GM12878 (cell line): ENCODE measurements at regions not wholly inside any gene's neighbourhood (a gene's known extent, or its start where the extent isn't known, plus 50 kb on each side); places are given as distances from the start of the nearest gene placed in this dataset.

ENCODE experiments used
- CBX3 ChIP-seq: fragments of 200-600 bp; sonication (generic); IDR thresholded peaks from 2 replicates; pipeline ENCODE4 v1.6.1; 2016; ENCODE audit warnings: low read depth, borderline replicate concordance
- CTCF ChIP-seq, 3 experiments: IDR thresholded peaks in 2 of 3; conservative IDR thresholded peaks in 1 of 3; 2 replicates each; pipeline ENCODE4 v1.5.1; 2011; ENCODE audit warnings: low read depth in 3 of 3, low read length in 3 of 3, mild to moderate bottlenecking in 3 of 3, control low read depth in 2 of 3, moderate library complexity in 2 of 3, inconsistent platforms in 1 of 3, mixed read lengths in 1 of 3; ENCODE audit not compliant: control insufficient read depth in 2 of 3, insufficient read depth in 1 of 3; ENCODE audit errors: extremely low read depth in 1 of 3
- CUX1 ChIP-seq: IDR thresholded peaks from 2 replicates; pipeline ENCODE4 v1.6.1; 2012; ENCODE audit warnings: improper control_type of control experiment, low read depth, low read length; ENCODE audit not compliant: insufficient replicate concordance
- ELK1 ChIP-seq: IDR thresholded peaks from 2 replicates; pipeline ENCODE4 v1.6.1; 2012; ENCODE audit warnings: low read depth, low read length, improper control_type of control experiment
- EZH2 ChIP-seq: IDR thresholded peaks from 2 replicates; pipeline ENCODE4 v1.6.1; 2012; ENCODE audit warnings: low read depth, mild to moderate bottlenecking, control low read depth, inconsistent platforms, low read length, borderline replicate concordance; ENCODE audit not compliant: control insufficient read depth
- GATAD2B ChIP-seq: fragments of 450-650 bp; conservative IDR thresholded peaks from 2 replicates; pipeline ENCODE4 v1.6.1; 2017; ENCODE audit warnings: low read depth, mild to moderate bottlenecking, moderate library complexity
- NBN ChIP-seq: fragments of 450-650 bp; IDR thresholded peaks from 2 replicates; pipeline ENCODE4 v1.6.1; 2016
- POLR2A ChIP-seq: IDR thresholded peaks from 2 replicates; pipeline ENCODE4 v1.6.1; 2011; ENCODE audit warnings: low read depth, mild to moderate bottlenecking, low read length
- RB1 ChIP-seq: fragments of 450-650 bp; formaldehyde crosslinking; IDR thresholded peaks from 2 replicates; pipeline ENCODE4 v1.6.1; 2017; ENCODE audit warnings: mild to moderate bottlenecking, borderline replicate concordance
- SIN3A ChIP-seq: IDR thresholded peaks from 2 replicates; pipeline ENCODE4 v1.6.1; 2012; ENCODE audit warnings: low read depth, low read length, improper control_type of control experiment
- TBL1XR1 ChIP-seq: IDR thresholded peaks from 2 replicates; pipeline ENCODE4 v1.6.1; 2012; ENCODE audit warnings: low read depth, low read length, improper control_type of control experiment
- ZBTB11 ChIP-seq: fragments of 450-650 bp; formaldehyde crosslinking; IDR thresholded peaks from 2 replicates; pipeline ENCODE4 v1.5.0; 2022; ENCODE audit warnings: mild to moderate bottlenecking, missing genetic modification characterization

GRCh38 chr1:22319608-22320007 lies 132.0 kb upstream of the ZBTB40 start:
- TF ChIP-seq CTCF (IDR thresholded peaks at IDR 0.05 in 2 of 3, conservative IDR thresholded peaks at IDR 0.05 in 1 of 3; ENCODE audit: control insufficient read depth in 2 of 3, extremely low read depth in 1 of 3, insufficient read depth in 1 of 3, low read depth in 3 of 3, low read length in 3 of 3) (no peak), RB1 (no peak), CUX1 (no peak), GATAD2B (no peak), EZH2 (no peak), POLR2A (no peak), SIN3A (no peak), NBN (no peak), ELK1 (no peak), CBX3 (no peak), TBL1XR1 (no peak), ZBTB11 (CRISPR knock-in tag) (no peak)
